SK-N-SH treated with all-trans-retinoic acid at 6 μM for 48 hours (cell line): ENCODE measurements at regions not wholly inside any gene's neighbourhood (a gene's known extent, or its start where the extent isn't known, plus 50 kb on each side); places are given as distances from the start of the nearest gene placed in this dataset.

Experiments used
- ATAC-seq: fragments of 200-7000 bp; cut with Tn5 transposase; 3 replicates; pipeline ENCODE4 v1.9.1; 2020; ENCODE audit warnings: mild to moderate bottlenecking, moderate library complexity
- ARNTL ChIP-seq: fragments of 450-650 bp; formaldehyde crosslinking; IDR thresholded peaks from 2 replicates; pipeline ENCODE4 v1.5.0; 2020; ENCODE audit warnings: low read depth, mild to moderate bottlenecking, moderate library complexity, borderline replicate concordance
- BACH2 ChIP-seq: fragments of 250-450 bp; sonication (Bioruptor Pico); IDR thresholded peaks from 2 replicates; pipeline ENCODE4 v1.9.0; 2021; ENCODE audit warnings: mild to moderate bottlenecking, borderline replicate concordance
- CREB5 ChIP-seq: fragments of 250-450 bp; sonication (Bioruptor Pico); IDR thresholded peaks from 2 replicates; pipeline ENCODE4 v1.5.1; 2020; ENCODE audit warnings: low read depth, mild to moderate bottlenecking, moderate library complexity
- CSRNP3 ChIP-seq: fragments of 250-450 bp; sonication (Bioruptor Pico); IDR thresholded peaks from 2 replicates; pipeline ENCODE4 v1.5.1; 2021; ENCODE audit warnings: mild to moderate bottlenecking, moderate library complexity
- ESRRG ChIP-seq: fragments of 250-450 bp; sonication (Bioruptor Pico); IDR thresholded peaks from 2 replicates; pipeline ENCODE4 v1.6.1; 2021; ENCODE audit warnings: mild to moderate bottlenecking
- GLIS3 ChIP-seq: fragments of 250-450 bp; sonication (Bioruptor Pico); IDR thresholded peaks from 2 replicates; pipeline ENCODE4 v1.5.0; 2020; ENCODE audit warnings: mild to moderate bottlenecking, moderate library complexity
- ISL1 ChIP-seq: fragments of 250-450 bp; sonication (Bioruptor Pico); IDR thresholded peaks from 2 replicates; pipeline ENCODE4 v2.1.2; 2022; ENCODE audit warnings: mild to moderate bottlenecking, moderate library complexity
- OSR1 ChIP-seq: fragments of 250-450 bp; sonication (Bioruptor Pico); IDR thresholded peaks from 2 replicates; pipeline ENCODE4 v1.8.0; 2022; ENCODE audit warnings: moderate library complexity, mild to moderate bottlenecking, inconsistent platforms
- PPARA ChIP-seq: fragments of 250-450 bp; sonication (Bioruptor Pico); IDR thresholded peaks from 2 replicates; pipeline ENCODE4 v1.5.0; 2020; ENCODE audit warnings: mild to moderate bottlenecking, borderline replicate concordance
- RARB ChIP-seq: fragments of 250-450 bp; sonication (Bioruptor Pico); IDR thresholded peaks from 2 replicates; pipeline ENCODE4 v1.8.0; 2021; ENCODE audit warnings: mild to moderate bottlenecking, moderate library complexity
- SNAI2 ChIP-seq: fragments of 250-450 bp; sonication (Bioruptor Pico); IDR thresholded peaks from 2 replicates; pipeline ENCODE4 v1.5.0; 2020; ENCODE audit warnings: mild to moderate bottlenecking, moderate library complexity
- TCF4 ChIP-seq: fragments of 250-450 bp; sonication (Bioruptor Pico); IDR thresholded peaks from 2 replicates; pipeline ENCODE4 v1.8.0; 2021; ENCODE audit warnings: mild to moderate bottlenecking, moderate library complexity, borderline replicate concordance
- TOX ChIP-seq: fragments of 250-450 bp; sonication (Bioruptor Pico); IDR thresholded peaks from 2 replicates; pipeline ENCODE4 v1.8.0; 2021; ENCODE audit warnings: mild to moderate bottlenecking, moderate library complexity, borderline replicate concordance
- TSHZ2 ChIP-seq: fragments of 250-450 bp; sonication (Bioruptor Pico); IDR thresholded peaks from 2 replicates; pipeline ENCODE4 v1.5.0; 2020; ENCODE audit warnings: mild to moderate bottlenecking, moderate library complexity
- ZFP3 ChIP-seq: fragments of 250-450 bp; sonication (Bioruptor Pico); IDR thresholded peaks from 2 replicates; pipeline ENCODE4 v1.5.0; 2020; ENCODE audit warnings: mild to moderate bottlenecking, moderate library complexity
- ZFP30 ChIP-seq: fragments of 450-650 bp; formaldehyde crosslinking; IDR thresholded peaks from 2 replicates; pipeline ENCODE4 v1.5.0; 2022; ENCODE audit warnings: mild to moderate bottlenecking, moderate library complexity
- ZNF70 ChIP-seq: fragments of 450-650 bp; formaldehyde crosslinking; IDR thresholded peaks from 2 replicates; pipeline ENCODE4 v1.5.0; 2020; ENCODE audit warnings: mild to moderate bottlenecking, moderate library complexity
- ZNF8 ChIP-seq: fragments of 450-650 bp; formaldehyde crosslinking; IDR thresholded peaks from 2 replicates; pipeline ENCODE4 v1.5.0; 2020; ENCODE audit warnings: mild to moderate bottlenecking, moderate library complexity
- TF ChIP-seq, protein P1 (sequence below): fragments of 250-450 bp; sonication (Bioruptor Pico); IDR thresholded peaks from 2 replicates; pipeline ENCODE4 v1.8.0; 2020; ENCODE audit warnings: mild to moderate bottlenecking, moderate library complexity, borderline replicate concordance
- TF ChIP-seq, protein P2 (sequence below): fragments of 250-450 bp; sonication (Bioruptor Pico); IDR thresholded peaks from 2 replicates; pipeline ENCODE4 v1.8.0; 2021; ENCODE audit warnings: low read depth, mild to moderate bottlenecking, moderate library complexity, borderline replicate concordance

GRCh38 chr17:77440560-77440981 lies 299.8 kb downstream of the SEC14L1 start:
- TF ChIP-seq ARNTL (CRISPR knock-in tag) (no peak), RARB (CRISPR knock-in tag) (no peak), ISL1 (no peak), TCF4 (CRISPR knock-in tag) (no peak), GLIS3 (CRISPR knock-in tag) (no peak)
- TF ChIP-seq, protein P1, sequence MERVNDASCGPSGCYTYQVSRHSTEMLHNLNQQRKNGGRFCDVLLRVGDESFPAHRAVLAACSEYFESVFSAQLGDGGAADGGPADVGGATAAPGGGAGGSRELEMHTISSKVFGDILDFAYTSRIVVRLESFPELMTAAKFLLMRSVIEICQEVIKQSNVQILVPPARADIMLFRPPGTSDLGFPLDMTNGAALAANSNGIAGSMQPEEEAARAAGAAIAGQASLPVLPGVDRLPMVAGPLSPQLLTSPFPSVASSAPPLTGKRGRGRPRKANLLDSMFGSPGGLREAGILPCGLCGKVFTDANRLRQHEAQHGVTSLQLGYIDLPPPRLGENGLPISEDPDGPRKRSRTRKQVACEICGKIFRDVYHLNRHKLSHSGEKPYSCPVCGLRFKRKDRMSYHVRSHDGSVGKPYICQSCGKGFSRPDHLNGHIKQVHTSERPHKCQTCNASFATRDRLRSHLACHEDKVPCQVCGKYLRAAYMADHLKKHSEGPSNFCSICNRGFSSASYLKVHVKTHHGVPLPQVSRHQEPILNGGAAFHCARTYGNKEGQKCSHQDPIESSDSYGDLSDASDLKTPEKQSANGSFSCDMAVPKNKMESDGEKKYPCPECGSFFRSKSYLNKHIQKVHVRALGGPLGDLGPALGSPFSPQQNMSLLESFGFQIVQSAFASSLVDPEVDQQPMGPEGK (CRISPR knock-in tag) = no peak
- no peak for ATAC-seq

GRCh38 chr17:77441130-77441920 lies 300.6 kb downstream of the SEC14L1 start:
- no peak for ATAC-seq
- TF ChIP-seq ARNTL (CRISPR knock-in tag) (no peak), TCF4 (CRISPR knock-in tag) (no peak), BACH2 (CRISPR knock-in tag) (no peak), OSR1 (CRISPR knock-in tag) (no peak), TSHZ2 (CRISPR knock-in tag) (no peak), SNAI2 (CRISPR knock-in tag) (no peak), PPARA (no peak), RARB (CRISPR knock-in tag) (no peak), ZFP3 (CRISPR knock-in tag) (no peak), ZFP30 (no peak), CREB5 (no peak), ESRRG (CRISPR knock-in tag) (no peak), CSRNP3 (CRISPR knock-in tag) (no peak), ZNF8 (CRISPR knock-in tag) (no peak), TOX (CRISPR knock-in tag) (no peak), ZNF70 (no peak)
- TF ChIP-seq, protein P1 (CRISPR knock-in tag) = no peak
- TF ChIP-seq, protein P2, sequence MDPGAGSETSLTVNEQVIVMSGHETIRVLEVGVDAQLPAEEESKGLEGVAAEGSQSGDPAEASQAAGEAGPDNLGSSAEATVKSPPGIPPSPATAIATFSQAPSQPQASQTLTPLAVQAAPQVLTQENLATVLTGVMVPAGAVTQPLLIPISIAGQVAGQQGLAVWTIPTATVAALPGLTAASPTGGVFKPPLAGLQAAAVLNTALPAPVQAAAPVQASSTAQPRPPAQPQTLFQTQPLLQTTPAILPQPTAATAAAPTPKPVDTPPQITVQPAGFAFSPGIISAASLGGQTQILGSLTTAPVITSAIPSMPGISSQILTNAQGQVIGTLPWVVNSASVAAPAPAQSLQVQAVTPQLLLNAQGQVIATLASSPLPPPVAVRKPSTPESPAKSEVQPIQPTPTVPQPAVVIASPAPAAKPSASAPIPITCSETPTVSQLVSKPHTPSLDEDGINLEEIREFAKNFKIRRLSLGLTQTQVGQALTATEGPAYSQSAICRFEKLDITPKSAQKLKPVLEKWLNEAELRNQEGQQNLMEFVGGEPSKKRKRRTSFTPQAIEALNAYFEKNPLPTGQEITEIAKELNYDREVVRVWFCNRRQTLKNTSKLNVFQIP (CRISPR knock-in tag) = no peak
